GM19193 (cell line): ENCODE measurements at regions not wholly inside any gene's neighbourhood (a gene's known extent, or its start where the extent isn't known, plus 50 kb on each side); places are given as distances from the start of the nearest gene placed in this dataset.

ENCODE experiments used
- POLR2A ChIP-seq: IDR thresholded peaks from 4 replicates; pipeline ENCODE4 v1.6.1; 2011; ENCODE audit not compliant: insufficient read depth, insufficient read length; ENCODE audit errors: extremely low read depth

GRCh38 chr13:50587645-50588373, 255.7 kb downstream of the DLEU7 start:
- TF ChIP-seq POLR2A, result no peak

- TF ChIP-seq POLR2A, result no peak
Measured at GRCh38 chr13:50588491-50589130, 254.9 kb downstream of the DLEU7 start.

- TF ChIP-seq POLR2A, result no peak
Measured at GRCh38 chr13:50589139-50589538, 254.4 kb downstream of the DLEU7 start.

- TF ChIP-seq POLR2A, result no peak
Measured at GRCh38 chr13:50589651-50590054, 253.8 kb downstream of the DLEU7 start.

GRCh38 chr13:50592412-50593155, 250.9 kb downstream of the DLEU7 start:
- no peak for TF ChIP-seq POLR2A

- TF ChIP-seq POLR2A, result no peak
Measured at GRCh38 chr13:50593207-50593606, 250.3 kb downstream of the DLEU7 start.

GRCh38 chr13:50594276-50595051, 249.0 kb downstream of the DLEU7 start:
- no peak for TF ChIP-seq POLR2A

GRCh38 chr13:50595196-50595595, 248.3 kb downstream of the DLEU7 start:
- no peak for TF ChIP-seq POLR2A

GRCh38 chr13:50596156-50596555, 247.3 kb downstream of the DLEU7 start:
- TF ChIP-seq POLR2A, result no peak

- TF ChIP-seq POLR2A, result no peak
Measured at GRCh38 chr13:50596776-50597203, 246.7 kb downstream of the DLEU7 start.

- no peak for TF ChIP-seq POLR2A
Measured at GRCh38 chr13:50598338-50598737, 245.2 kb downstream of the DLEU7 start.

GRCh38 chr13:50599046-50599445, 244.4 kb downstream of the DLEU7 start:
- TF ChIP-seq POLR2A, result no peak

- TF ChIP-seq POLR2A, result no peak
Measured at GRCh38 chr13:50599927-50600326, 243.6 kb downstream of the DLEU7 start.

GRCh38 chr13:50608370-50608769, 235.1 kb downstream of the DLEU7 start:
- no peak for TF ChIP-seq POLR2A

GRCh38 chr13:50609011-50609410, 234.5 kb downstream of the DLEU7 start:
- TF ChIP-seq POLR2A, result no peak

- TF ChIP-seq POLR2A, result no peak
Measured at GRCh38 chr13:50610238-50610637, 233.3 kb downstream of the DLEU7 start.
